HCT116 (cell line): ENCODE measurements at regions not wholly inside any gene's neighbourhood (a gene's known extent, or its start where the extent isn't known, plus 50 kb on each side); places are given as distances from the start of the nearest gene placed in this dataset.

ENCODE experiments used
- ATAC-seq: fragments of 200-7000 bp; cut with Tn5 transposase; 2 replicates; pipeline ENCODE4 v1.9.1; 2020; ENCODE audit warnings: mild to moderate bottlenecking, moderate library complexity
- BruUV-seq: library from RNA; stranded (reverse); fragments of 400-500 nt; replicated peaks from 2 replicates; lab custom pipeline; 2021; lab: Mats Ljungman, UMichigan
- CTCF ChIA-PET: fragments of 300-600 bp; sonication (Branson Sonifier 250); formaldehyde crosslinking; loops from one replicate; lab custom pipeline; 2021; ENCODE audit warnings: antibody characterized with exemption; lab: Charles Lee
- POLR2A ChIA-PET: fragments of 300-600, 350-600 bp; sonication (Branson Sonifier 250); formaldehyde crosslinking; loops from one replicate; lab custom pipeline; 2021; ENCODE audit warnings: antibody characterized with exemption; lab: Charles Lee
- RAD21 ChIA-PET, 2 experiments: fragments of 300-600 bp; sonication (Branson Sonifier 250); formaldehyde crosslinking; loops; one replicate each; lab custom pipeline; 2023; ENCODE audit warnings: low total read pairs in 2 of 2; ENCODE audit not compliant: uncharacterized antibody in 2 of 2, unreplicated experiment in 2 of 2, low non-redundant PET in 1 of 2; lab: Charles Lee
- DNase-seq: peaks from one replicate; pipeline ENCODE4 v3.0.0-alpha.2; 2010; ENCODE audit warnings: low read depth, low spot score
- H2AFZ ChIP-seq: fragments of 200-600 bp; shearing (Covaris generic), sonication (generic); 2 replicates; pipeline ENCODE4 v1.6.1; 2017; ENCODE audit warnings: low read depth, mixed run types, mixed read lengths, antibody characterized with exemption, low read length; ENCODE audit not compliant: poor library complexity, severe bottlenecking
- H3K27ac ChIP-seq: 2 replicates; pipeline ENCODE4 v1.5.1; 2012; ENCODE audit warnings: low read depth, low read length
- H3K27me3 ChIP-seq: fragments of 200-600 bp; sonication (generic); 2 replicates; pipeline ENCODE4 v1.6.1; 2016; ENCODE audit warnings: mixed run types, low read length, mixed read lengths; ENCODE audit not compliant: insufficient read depth
- H3K36me3 ChIP-seq, 2 experiments: fragments of 200-500 bp in 1 of 2; fragments of 200-600 bp in 1 of 2; sonication (Bioruptor generic) in 1 of 2; sonication (generic) in 1 of 2; 2 replicates each; pipeline versions ENCODE4 v1.5.1 to v1.6.1; 2014 to 2016; ENCODE audit warnings: low read length in 2 of 2, inconsistent platforms in 1 of 2, mixed read lengths in 1 of 2, mixed run types in 1 of 2; ENCODE audit not compliant: insufficient read depth in 2 of 2, control insufficient read depth in 1 of 2
- H3K4me1 ChIP-seq, 2 experiments: fragments of 200-600 bp in 1 of 2; sonication (generic) in 1 of 2; 2 replicates each; pipeline versions ENCODE4 v1.5.1 to v1.6.1; 2012 to 2017; ENCODE audit warnings: low read length in 2 of 2, inconsistent platforms in 1 of 2, mild to moderate bottlenecking in 1 of 2, mixed read lengths in 1 of 2, mixed run types in 1 of 2, moderate library complexity in 1 of 2; ENCODE audit not compliant: insufficient read depth in 2 of 2, control insufficient read depth in 1 of 2
- H3K4me2 ChIP-seq: fragments of 200-600 bp; sonication (generic); 2 replicates; pipeline ENCODE4 v1.6.1; 2017; ENCODE audit warnings: mixed run types, low read length, mixed read lengths
- H3K4me3 ChIP-seq, 2 experiments: fragments of 200-600 bp in 1 of 2; sonication (generic) in 1 of 2; replicated peaks in 1 of 2; 2 replicates each; pipeline ENCODE4 v1.5.1; 2011 to 2016; ENCODE audit warnings: low read length in 2 of 2, control low read depth in 1 of 2, low read depth in 1 of 2, mild to moderate bottlenecking in 1 of 2, mixed read lengths in 1 of 2, mixed run types in 1 of 2
- H3K79me2 ChIP-seq: fragments of 200-600 bp; sonication (generic); 2 replicates; pipeline ENCODE4 v1.6.1; 2017; ENCODE audit warnings: mild to moderate bottlenecking, mixed run types, low read length, moderate library complexity, mixed read lengths; ENCODE audit not compliant: insufficient read depth
- H3K9ac ChIP-seq: fragments of 200-600 bp; sonication (generic); 2 replicates; pipeline ENCODE4 v1.6.1; 2016; ENCODE audit warnings: low read length, mixed read lengths
- H3K9me2 ChIP-seq: fragments of 200-600 bp; sonication (generic), shearing (Covaris generic); 2 replicates; pipeline ENCODE4 v1.6.1; 2017; ENCODE audit warnings: mixed run types, mild to moderate bottlenecking, moderate library complexity; ENCODE audit not compliant: insufficient read depth
- H3K9me3 ChIP-seq, 2 experiments: fragments of 200-500 bp in 1 of 2; fragments of 200-600 bp in 1 of 2; sonication (Bioruptor generic) in 1 of 2; sonication (generic) in 1 of 2; 2 replicates each; pipeline ENCODE4 v1.6.1; 2014 to 2017; ENCODE audit warnings: low read length in 2 of 2, mixed read lengths in 2 of 2, inconsistent platforms in 1 of 2, low read depth in 1 of 2, mild to moderate bottlenecking in 1 of 2, mixed run types in 1 of 2, moderate library complexity in 1 of 2; ENCODE audit not compliant: control insufficient read depth in 1 of 2, insufficient read depth in 1 of 2
- H4K20me1 ChIP-seq: fragments of 200-600 bp; sonication (generic), shearing (Covaris generic); 2 replicates; pipeline ENCODE4 v1.6.1; 2017; ENCODE audit warnings: mixed run types, mild to moderate bottlenecking, moderate library complexity; ENCODE audit not compliant: insufficient read depth
- ATF3 ChIP-seq: IDR thresholded peaks from 2 replicates; pipeline ENCODE4 v1.6.1; 2012
- FOSL1 ChIP-seq: IDR thresholded peaks from 2 replicates; pipeline ENCODE4 v1.6.1; 2012; ENCODE audit warnings: low read depth
- MAX ChIP-seq: IDR thresholded peaks from 2 replicates; pipeline ENCODE4 v1.6.1; 2012
- POLR2AphosphoS5 ChIP-seq: IDR thresholded peaks from 2 replicates; pipeline ENCODE4 v1.6.1; 2011; ENCODE audit warnings: mild to moderate bottlenecking, low read depth, low read length, moderate library complexity
- RAD21 ChIP-seq: IDR thresholded peaks from 2 replicates; pipeline ENCODE4 v1.6.1; 2012; ENCODE audit warnings: low read depth, mild to moderate bottlenecking
- SIN3A ChIP-seq: IDR thresholded peaks from 2 replicates; pipeline ENCODE4 v1.6.1; 2012; ENCODE audit warnings: low read depth
- SRF ChIP-seq: IDR thresholded peaks from 2 replicates; pipeline ENCODE4 v1.6.1; 2012; ENCODE audit warnings: low read depth
- intact Hi-C: fragments of 100-400 bp; cut with micrococcal nuclease; formaldehyde crosslinking; loops from 2 replicates; pipeline ENCODE4 v1.10.0; 2022

GRCh38 chr10:65571011-65571570 is 1354.7 kb upstream of the LRRTM3 start:
- H3K36me3 ChIP-seq: peaks cover 5% of the 10 kb centered on the region in 2 experiments; a peak in 2 of 4 replicates
- ChIA-PET RAD21 (no interaction called here), POLR2A (no interaction called here), CTCF (no interaction called here)
- H2AFZ ChIP-seq: peak overlapping the region; percentile 91
- TF ChIP-seq FOSL1 (no peak), POLR2AphosphoS5 (0 out of 2 replicates have a peak, but pooled peaks have one; percentile 13), SIN3A (0 out of 2 replicates have a peak, but pooled peaks have one; percentile 33), MAX (peak; percentile 14; the same call in 1 of the 2 replicates)
- H3K4me1 ChIP-seq: peaks cover 3 to 23% of the 10 kb centered on the region in 2 experiments; a peak in 3 of 4 replicates
- H3K9me3 ChIP-seq: no peaks in the 10 kb centered on the region
- H4K20me1 ChIP-seq: no peaks in the 10 kb centered on the region
- peak overlapping the region; percentile 92 for H3K9ac ChIP-seq
- H3K4me2 ChIP-seq: peak overlapping the region; percentile 87
- H3K27me3 ChIP-seq: no peaks in the 10 kb centered on the region
- intact Hi-C loops: no loop called here
- no peaks in the 10 kb centered on the region for H3K9me2 ChIP-seq
- H3K27ac ChIP-seq: peak overlapping the region; percentile 84
- H3K79me2 ChIP-seq: peaks cover 25% of the 10 kb centered on the region
- peak; percentile 35 for DNase-seq
- ATAC-seq: peak; percentile 67
- no TSS peak for BruUV-seq
- peak overlapping the region; percentile 80 to 92 for H3K4me3 ChIP-seq

- DNase-seq (no peak), ATAC-seq (no peak)
- H4K20me1 ChIP-seq: no peaks in the 10 kb centered on the region; the same call in 1 of the 2 replicates
- intact Hi-C loops: no loop called here
- no peak overlapping the region for H2AFZ ChIP-seq
- no peak overlapping the region for H3K4me2 ChIP-seq
- H3K9me2 ChIP-seq: no peaks in the 10 kb centered on the region
- H3K4me1 ChIP-seq: no peaks in the 10 kb centered on the region
- no peak overlapping the region for H3K27ac ChIP-seq
- ChIA-PET POLR2A (no interaction called here), CTCF (no interaction called here), RAD21 (no interaction called here)
- peaks cover 2 to 37% of the 10 kb centered on the region in 2 experiments for H3K36me3 ChIP-seq
- no TSS peak for BruUV-seq
- peaks cover 8 to 17% of the 10 kb centered on the region in 2 experiments; a peak in 2 of 4 replicates for H3K9me3 ChIP-seq
- H3K27me3 ChIP-seq: no peaks in the 10 kb centered on the region
- H3K79me2 ChIP-seq: peaks cover 6% of the 10 kb centered on the region; the same call in 1 of the 2 replicates
- H3K4me3 ChIP-seq: no peak overlapping the region
- H3K9ac ChIP-seq: no peak overlapping the region
- no peak for TF ChIP-seq SRF
- TF ChIP-seq RAD21: no peak
- TF ChIP-seq ATF3: no peak
Measured at GRCh38 chr10:65581426-65582026, 1344.3 kb upstream of the LRRTM3 start.
